NCI-H1694 (cell line): ENCODE measurements at regions not wholly inside any gene's neighbourhood (a gene's known extent, or its start where the extent isn't known, plus 50 kb on each side); places are given as distances from the start of the nearest gene placed in this dataset.

Source experiments
- DNase-seq: peaks from one replicate; lab custom pipeline; 2025; lab: John Stamatoyannopoulos, UW

DNA sequence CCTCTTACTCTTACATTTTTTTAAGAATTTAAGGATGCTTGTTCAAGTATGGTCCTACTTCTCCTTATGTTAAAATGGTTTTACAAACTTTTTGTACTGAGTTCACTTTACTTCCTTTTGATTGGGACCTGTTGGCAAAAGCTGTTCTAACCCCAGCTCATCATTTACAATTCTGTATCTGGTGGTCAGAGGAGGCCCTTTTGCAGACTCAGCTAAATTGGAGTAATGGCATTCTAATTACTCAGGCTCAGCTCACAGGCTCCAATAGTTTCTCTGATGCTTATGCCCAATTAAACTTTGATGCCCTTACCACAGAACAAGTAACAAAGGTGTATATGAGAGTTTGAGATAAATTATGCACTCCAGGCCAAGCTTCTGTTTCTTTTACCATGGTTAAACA lies 1632.0 kb downstream of the UQCRFS1 start:
- no peak for DNase-seq
